GM12878 (cell line): ENCODE measurements at regions not wholly inside any gene's neighbourhood (a gene's known extent, or its start where the extent isn't known, plus 50 kb on each side); places are given as distances from the start of the nearest gene placed in this dataset.

Experiments
- ATAC-seq: fragments of 200-7000 bp; cut with Tn5 transposase; 3 replicates; pipeline ENCODE4 v1.9.1; 2020; ENCODE audit warnings: mild to moderate bottlenecking, moderate library complexity
- BruUV-seq: library from RNA; stranded (reverse); fragments of 400-500 nt; replicated peaks from 2 replicates; lab custom pipeline; 2021; lab: Mats Ljungman, UMichigan
- CTCF ChIA-PET: fragments of 300-600 bp; sonication (Branson Sonifier 250); formaldehyde crosslinking; extraction: SDS; loops from one replicate; lab custom pipeline; 2021; ENCODE audit warnings: inconsistent platforms; lab: Yijun Ruan, JAX
- POLR2A ChIA-PET: fragments of 350-600 bp; formaldehyde crosslinking; extraction: SDS; loops from one replicate; lab custom pipeline; 2021; ENCODE audit warnings: inconsistent platforms; lab: Charles Lee
- RAD21 ChIA-PET: fragments of 300-600 bp; sonication (Branson Sonifier 250); formaldehyde crosslinking; loops from one replicate; lab custom pipeline; 2023; ENCODE audit warnings: antibody characterized with exemption; ENCODE audit not compliant: unreplicated experiment; lab: Charles Lee
- SMC1A ChIA-PET: fragments of 300-600 bp; sonication (Branson Sonifier 250); formaldehyde crosslinking; loops from one replicate; lab custom pipeline; 2023; ENCODE audit not compliant: unreplicated experiment, uncharacterized antibody; lab: Charles Lee
- DNase-seq: peaks from one replicate; pipeline ENCODE4 v3.0.0-alpha.2; 2011; ENCODE audit warnings: low read depth, low spot score
- FAIRE-seq: peaks from 3 replicates; lab custom pipeline; 2011; peaks lifted over from hg19 to GRCh38; lab: Jason Lieb, UNC
- H2AFZ ChIP-seq: 2 replicates; pipeline ENCODE4 v1.6.0; 2011; ENCODE audit warnings: low read depth, low read length, control low read depth; ENCODE audit not compliant: control insufficient read depth
- H3K27ac ChIP-seq: 2 replicates; pipeline ENCODE4 v1.5.1; 2011; ENCODE audit warnings: control low read depth; ENCODE audit not compliant: control insufficient read depth, insufficient read depth
- H3K27me3 ChIP-seq, 2 experiments: replicated peaks in 1 of 2; 2 replicates each; pipeline versions ENCODE4 v1.6.0 to v1.6.1; 2011; ENCODE audit warnings: low read length in 1 of 2; ENCODE audit not compliant: control insufficient read depth in 2 of 2, insufficient read depth in 2 of 2
- H3K36me3 ChIP-seq, 2 experiments: 2 replicates each; pipeline ENCODE4 v1.5.1; 2011; ENCODE audit warnings: low read length in 1 of 2; ENCODE audit not compliant: control insufficient read depth in 2 of 2, insufficient read depth in 2 of 2
- H3K4me1 ChIP-seq: 2 replicates; pipeline ENCODE4 v1.6.1; 2011; ENCODE audit warnings: mild to moderate bottlenecking, low read length, moderate library complexity, mixed read lengths; ENCODE audit not compliant: control insufficient read depth, insufficient read depth
- H3K4me2 ChIP-seq: 2 replicates; pipeline ENCODE4 v1.6.0; 2011; ENCODE audit warnings: control low read depth; ENCODE audit not compliant: control insufficient read depth, insufficient read depth
- H3K4me3 ChIP-seq: fragments of 200-600 bp; sonication (generic); 2 replicates; pipeline ENCODE4 v1.5.1; 2016
- H3K79me2 ChIP-seq: 2 replicates; pipeline ENCODE4 v1.6.0; 2011; ENCODE audit warnings: low read length; ENCODE audit not compliant: control insufficient read depth, insufficient read depth
- H3K9ac ChIP-seq: 2 replicates; pipeline ENCODE4 v1.8.0; 2011; ENCODE audit warnings: low read length, control low read depth, mixed read lengths; ENCODE audit not compliant: control insufficient read depth, insufficient read depth
- H3K9me3 ChIP-seq: replicated peaks from 3 replicates; pipeline ENCODE4 v1.5.1; 2011; ENCODE audit warnings: mild to moderate bottlenecking, low read length; ENCODE audit not compliant: control insufficient read depth, insufficient read depth
- H4K20me1 ChIP-seq: 2 replicates; pipeline ENCODE4 v1.6.0; 2011; ENCODE audit not compliant: control insufficient read depth, insufficient read depth
- CBFB ChIP-seq: IDR thresholded peaks from 2 replicates; pipeline ENCODE4 v1.6.1; 2016; ENCODE audit warnings: antibody characterized with exemption, low read depth
- CBX3 ChIP-seq: fragments of 200-600 bp; sonication (generic); IDR thresholded peaks from 2 replicates; pipeline ENCODE4 v1.6.1; 2016; ENCODE audit warnings: low read depth, borderline replicate concordance
- CHD1 ChIP-seq: IDR thresholded peaks from 2 replicates; pipeline ENCODE4 v1.6.1; 2012; ENCODE audit warnings: low read depth, low read length, improper control_type of control experiment
- CHD2 ChIP-seq: IDR thresholded peaks from 2 replicates; pipeline ENCODE4 v1.6.1; 2011; ENCODE audit warnings: low read depth, low read length, improper control_type of control experiment, borderline replicate concordance
- IRF4 ChIP-seq: IDR thresholded peaks from 2 replicates; pipeline ENCODE4 v1.6.1; 2011; ENCODE audit warnings: low read depth, low read length
- NFXL1 ChIP-seq: fragments of 450-650 bp; IDR thresholded peaks from 2 replicates; pipeline ENCODE4 v1.6.1; 2017; ENCODE audit warnings: antibody characterized with exemption, mild to moderate bottlenecking, borderline replicate concordance
- PAX8 ChIP-seq: fragments of 450-650 bp; IDR thresholded peaks from 2 replicates; pipeline ENCODE4 v1.6.1; 2017; ENCODE audit warnings: mild to moderate bottlenecking, moderate library complexity
- POLR2AphosphoS2 ChIP-seq: IDR thresholded peaks from 2 replicates; pipeline ENCODE4 v1.6.1; 2011; ENCODE audit warnings: low read depth, mild to moderate bottlenecking, low read length, improper control_type of control experiment, moderate library complexity
- POLR2AphosphoS5 ChIP-seq: IDR thresholded peaks from 2 replicates; pipeline ENCODE4 v1.6.1; 2011; ENCODE audit warnings: mild to moderate bottlenecking, low read length, inconsistent platforms
- RUNX3 ChIP-seq: IDR thresholded peaks from 2 replicates; pipeline ENCODE4 v1.6.1; 2012; ENCODE audit warnings: low read length, inconsistent platforms
- TAF1 ChIP-seq: IDR thresholded peaks from 2 replicates; pipeline ENCODE4 v1.6.1; 2011; ENCODE audit warnings: mild to moderate bottlenecking, low read depth, low read length, borderline replicate concordance
- TARDBP ChIP-seq: IDR thresholded peaks from 2 replicates; pipeline ENCODE4 v1.6.1; 2016; ENCODE audit warnings: borderline replicate concordance
- ZBTB40 ChIP-seq: fragments of 450-650 bp; IDR thresholded peaks from 2 replicates; pipeline ENCODE4 v1.6.1; 2016; ENCODE audit warnings: mild to moderate bottlenecking, moderate library complexity, borderline replicate concordance
- ZZZ3 ChIP-seq: IDR thresholded peaks from 2 replicates; pipeline ENCODE4 v1.6.1; 2011; ENCODE audit warnings: low read depth; ENCODE audit not compliant: control insufficient read depth, insufficient read length
- WGBS: methylation state at CpG from one replicate; pipeline ENCODE4 v1.1.6; 2016; ENCODE audit warnings: low lambda C conversion rate; ENCODE audit not compliant: insufficient replicate concordance, insufficient coverage; ENCODE audit errors: missing lambda C conversion rate; 5-methylcytosine and 5-hydroxymethylcytosine counted together
- in situ Hi-C: fragments of 300-500 bp; cut with MboI; formaldehyde crosslinking; loops from 9 replicates; pipeline ENCODE4 v1.14.3; 2018; ENCODE audit warnings: mixed read lengths
- intact Hi-C: fragments of 100-400 bp; cut with micrococcal nuclease; formaldehyde crosslinking; loops from one replicate; pipeline ENCODE4 v1.14.2; 2022; ENCODE audit not compliant: unreplicated experiment
- TF ChIP-seq, protein P1 (sequence below): fragments of 150-350 bp; IDR thresholded peaks from 2 replicates; pipeline ENCODE4 v1.6.1; 2014; ENCODE audit warnings: mild to moderate bottlenecking, low read depth, low read length
- TF ChIP-seq, protein P2 (sequence below): IDR thresholded peaks from 2 replicates; pipeline ENCODE4 v1.6.1; 2012; ENCODE audit warnings: low read depth, low read length, improper control_type of control experiment
- TF ChIP-seq, protein P3 (sequence below): fragments of 450-650 bp; IDR thresholded peaks from 2 replicates; pipeline ENCODE4 v1.6.1; 2018; ENCODE audit warnings: mild to moderate bottlenecking, low read depth, moderate library complexity; ENCODE audit not compliant: partially characterized antibody

DNA sequence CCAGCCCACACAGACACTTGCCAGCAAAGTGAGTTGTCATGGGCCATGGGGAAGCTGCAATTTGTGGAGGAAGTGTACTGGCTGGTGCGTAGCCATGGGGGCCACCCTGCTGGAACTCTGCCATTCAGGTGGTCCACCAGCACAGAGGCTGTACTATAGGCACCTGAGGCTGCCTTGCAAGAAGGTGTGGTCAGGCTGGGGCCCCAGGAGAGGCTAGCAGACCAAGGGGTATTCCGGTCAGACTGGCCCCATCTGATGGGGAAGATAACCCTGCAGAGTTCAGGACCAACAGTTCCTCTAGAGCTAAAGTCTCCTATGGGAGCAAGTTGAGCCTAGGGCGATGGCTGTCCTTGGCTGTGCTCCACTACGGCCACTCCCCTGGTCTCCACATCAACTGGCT lies 136.1 kb downstream of the DCAF12L2 start:
- ChIA-PET SMC1A (no interaction called here), CTCF (no interaction called here), RAD21 (no interaction called here), POLR2A (no interaction called here)
- intact Hi-C loops: no loop called here
- Histone ChIP-seq H3K9ac (no peak overlapping the region), H2AFZ (no peak overlapping the region), H3K4me1 (no peaks in the 10 kb centered on the region), H3K4me3 (no peak overlapping the region), H3K9me3 (no peaks in the 10 kb centered on the region), H3K79me2 (no peaks in the 10 kb centered on the region), H4K20me1 (no peaks in the 10 kb centered on the region), H3K27ac (no peak overlapping the region), H3K27me3 (no peaks in the 10 kb centered on the region), H3K4me2 (no peak overlapping the region), H3K36me3 (no peaks in the 10 kb centered on the region)
- TF ChIP-seq, protein P1, sequence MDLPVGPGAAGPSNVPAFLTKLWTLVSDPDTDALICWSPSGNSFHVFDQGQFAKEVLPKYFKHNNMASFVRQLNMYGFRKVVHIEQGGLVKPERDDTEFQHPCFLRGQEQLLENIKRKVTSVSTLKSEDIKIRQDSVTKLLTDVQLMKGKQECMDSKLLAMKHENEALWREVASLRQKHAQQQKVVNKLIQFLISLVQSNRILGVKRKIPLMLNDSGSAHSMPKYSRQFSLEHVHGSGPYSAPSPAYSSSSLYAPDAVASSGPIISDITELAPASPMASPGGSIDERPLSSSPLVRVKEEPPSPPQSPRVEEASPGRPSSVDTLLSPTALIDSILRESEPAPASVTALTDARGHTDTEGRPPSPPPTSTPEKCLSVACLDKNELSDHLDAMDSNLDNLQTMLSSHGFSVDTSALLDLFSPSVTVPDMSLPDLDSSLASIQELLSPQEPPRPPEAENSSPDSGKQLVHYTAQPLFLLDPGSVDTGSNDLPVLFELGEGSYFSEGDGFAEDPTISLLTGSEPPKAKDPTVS: no peak
- TF ChIP-seq POLR2AphosphoS2 (no peak), CHD2 (no peak), PAX8 (no peak), TAF1 (no peak), CBFB (no peak), NFXL1 (no peak), ZBTB40 (no peak), POLR2AphosphoS5 (no peak), TARDBP (no peak), CBX3 (no peak), IRF4 (no peak), RUNX3 (no peak), CHD1 (no peak), ZZZ3 (no peak)
- TF ChIP-seq, protein P2, sequence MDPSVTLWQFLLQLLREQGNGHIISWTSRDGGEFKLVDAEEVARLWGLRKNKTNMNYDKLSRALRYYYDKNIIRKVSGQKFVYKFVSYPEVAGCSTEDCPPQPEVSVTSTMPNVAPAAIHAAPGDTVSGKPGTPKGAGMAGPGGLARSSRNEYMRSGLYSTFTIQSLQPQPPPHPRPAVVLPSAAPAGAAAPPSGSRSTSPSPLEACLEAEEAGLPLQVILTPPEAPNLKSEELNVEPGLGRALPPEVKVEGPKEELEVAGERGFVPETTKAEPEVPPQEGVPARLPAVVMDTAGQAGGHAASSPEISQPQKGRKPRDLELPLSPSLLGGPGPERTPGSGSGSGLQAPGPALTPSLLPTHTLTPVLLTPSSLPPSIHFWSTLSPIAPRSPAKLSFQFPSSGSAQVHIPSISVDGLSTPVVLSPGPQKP: no peak
- TF ChIP-seq, protein P3, sequence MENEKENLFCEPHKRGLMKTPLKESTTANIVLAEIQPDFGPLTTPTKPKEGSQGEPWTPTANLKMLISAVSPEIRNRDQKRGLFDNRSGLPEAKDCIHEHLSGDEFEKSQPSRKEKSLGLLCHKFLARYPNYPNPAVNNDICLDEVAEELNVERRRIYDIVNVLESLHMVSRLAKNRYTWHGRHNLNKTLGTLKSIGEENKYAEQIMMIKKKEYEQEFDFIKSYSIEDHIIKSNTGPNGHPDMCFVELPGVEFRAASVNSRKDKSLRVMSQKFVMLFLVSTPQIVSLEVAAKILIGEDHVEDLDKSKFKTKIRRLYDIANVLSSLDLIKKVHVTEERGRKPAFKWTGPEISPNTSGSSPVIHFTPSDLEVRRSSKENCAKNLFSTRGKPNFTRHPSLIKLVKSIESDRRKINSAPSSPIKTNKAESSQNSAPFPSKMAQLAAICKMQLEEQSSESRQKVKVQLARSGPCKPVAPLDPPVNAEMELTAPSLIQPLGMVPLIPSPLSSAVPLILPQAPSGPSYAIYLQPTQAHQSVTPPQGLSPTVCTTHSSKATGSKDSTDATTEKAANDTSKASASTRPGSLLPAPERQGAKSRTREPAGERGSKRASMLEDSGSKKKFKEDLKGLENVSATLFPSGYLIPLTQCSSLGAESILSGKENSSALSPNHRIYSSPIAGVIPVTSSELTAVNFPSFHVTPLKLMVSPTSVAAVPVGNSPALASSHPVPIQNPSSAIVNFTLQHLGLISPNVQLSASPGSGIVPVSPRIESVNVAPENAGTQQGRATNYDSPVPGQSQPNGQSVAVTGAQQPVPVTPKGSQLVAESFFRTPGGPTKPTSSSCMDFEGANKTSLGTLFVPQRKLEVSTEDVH: no peak
- DNase-seq (no peak), ATAC-seq (no peak), FAIRE-seq (no peak)
- in situ Hi-C loops: no loop called here
- WGBS: 13% methylated on average over 4 of the region's 4 CpGs
- no TSS peak for BruUV-seq
